A549 (cell line): ENCODE measurements at regions not wholly inside any gene's neighbourhood (a gene's known extent, or its start where the extent isn't known, plus 50 kb on each side); places are given as distances from the start of the nearest gene placed in this dataset.

Experiments used
- ATAC-seq, 2 experiments: fragments of 200-7000 bp in 1 of 2; fragments of >200 bp in 1 of 2; cut with Nextera tagmentation in 1 of 2; cut with Tn5 transposase in 1 of 2; 3 replicates each; pipeline versions ENCODE4 v1.8.0 to v1.9.1; 2018 to 2020; ENCODE audit warnings: mild to moderate bottlenecking in 1 of 2, moderate library complexity in 1 of 2
- CTCF ChIA-PET: fragments of 300-600 bp; sonication (Branson Sonifier 250); formaldehyde crosslinking; extraction: SDS; loops from one replicate; lab custom pipeline; 2021; ENCODE audit warnings: antibody characterized with exemption, inconsistent platforms; lab: Yijun Ruan, JAX
- POLR2A ChIA-PET: fragments of 350-600 bp; formaldehyde crosslinking; extraction: SDS; loops from one replicate; lab custom pipeline; 2021; ENCODE audit warnings: antibody characterized with exemption, inconsistent platforms; lab: Yijun Ruan, JAX
- DNase-seq, 2 experiments: peaks; one replicate each; pipeline versions ENCODE4 v3.0.0 to v3.0.0-alpha.2; 2011 to 2016; ENCODE audit warnings: low read depth in 1 of 2, low spot score in 1 of 2
- FAIRE-seq: peaks from 2 replicates; lab custom pipeline; 2011; peaks lifted over from hg19 to GRCh38; lab: Jason Lieb, UNC
- H3K27ac ChIP-seq, 2 experiments: fragments of >200 bp; sonication (Bioruptor Twin); formaldehyde crosslinking; 3 replicates each; pipeline ENCODE4 v1.5.1; 2016 to 2017
- H3K4me1 ChIP-seq: fragments of >200 bp; sonication (Bioruptor Twin); formaldehyde crosslinking; 3 replicates; pipeline ENCODE4 v1.6.1; 2016
- H3K4me2 ChIP-seq: fragments of >200 bp; sonication (Bioruptor Twin); formaldehyde crosslinking; 3 replicates; pipeline ENCODE4 v1.6.1; 2016
- H3K4me3 ChIP-seq: fragments of >200 bp; sonication (Bioruptor Twin); formaldehyde crosslinking; 3 replicates; pipeline ENCODE4 v1.5.1; 2016
- H3K9me3 ChIP-seq: fragments of >200 bp; sonication (Bioruptor Twin); formaldehyde crosslinking; 3 replicates; pipeline ENCODE4 v1.6.1; 2016
- CBX2 ChIP-seq: fragments of 200-600 bp; sonication (generic); IDR thresholded peaks from 2 replicates; pipeline ENCODE4 v1.6.1; 2016; ENCODE audit warnings: low read depth, mild to moderate bottlenecking, borderline replicate concordance
- CHD2 ChIP-seq: fragments of 150-350 bp; IDR thresholded peaks from 2 replicates; pipeline ENCODE4 v1.6.1; 2014; ENCODE audit warnings: low read length; ENCODE audit not compliant: partially characterized antibody
- EHF ChIP-seq: fragments of 250-450 bp; sonication (Bioruptor Pico); IDR thresholded peaks from 2 replicates; pipeline ENCODE4 v1.5.0; 2020; ENCODE audit warnings: mild to moderate bottlenecking
- EHMT2 ChIP-seq: fragments of 200-600 bp; sonication (generic); IDR thresholded peaks from 2 replicates; pipeline ENCODE4 v1.6.1; 2016; ENCODE audit warnings: antibody characterized with exemption, low read depth, mild to moderate bottlenecking, moderate library complexity
- FOSB ChIP-seq: fragments of 250-450 bp; sonication (Bioruptor Pico); IDR thresholded peaks from 2 replicates; pipeline ENCODE4 v1.5.0; 2020; ENCODE audit warnings: mild to moderate bottlenecking, moderate library complexity
- GATA3 ChIP-seq: IDR thresholded peaks from 2 replicates; pipeline ENCODE4 v1.6.1; 2012; ENCODE audit warnings: borderline replicate concordance
- HEYL ChIP-seq: fragments of 250-450 bp; sonication (Bioruptor Pico); IDR thresholded peaks from 2 replicates; pipeline ENCODE4 v1.8.0; 2021; ENCODE audit warnings: mild to moderate bottlenecking, moderate library complexity
- HOXB5 ChIP-seq: fragments of 250-450 bp; sonication (Bioruptor Pico); IDR thresholded peaks from 2 replicates; pipeline ENCODE4 v1.5.0; 2020; ENCODE audit warnings: mild to moderate bottlenecking, moderate library complexity
- JUNB ChIP-seq: fragments of >200 bp; sonication (Bioruptor Twin); formaldehyde crosslinking; IDR thresholded peaks from 2 replicates; pipeline ENCODE4 v1.6.1; 2016
- MYC ChIP-seq: IDR thresholded peaks from 2 replicates; pipeline ENCODE4 v1.6.1; 2012; ENCODE audit warnings: mild to moderate bottlenecking, inconsistent platforms, low read length, improper control_type of control experiment, borderline replicate concordance
- NPAS2 ChIP-seq: fragments of 250-450 bp; sonication (Bioruptor Pico); IDR thresholded peaks from 2 replicates; pipeline ENCODE4 v1.8.0; 2022; ENCODE audit warnings: mild to moderate bottlenecking, moderate library complexity, borderline replicate concordance
- POLR2AphosphoS2 ChIP-seq: conservative IDR thresholded peaks from 2 replicates; pipeline ENCODE4 v1.6.1; 2012; ENCODE audit warnings: low read length, improper control_type of control experiment, inconsistent platforms
- RAD21 ChIP-seq, 2 experiments: fragments of >200 bp in 1 of 2; sonication (Bioruptor Twin) in 1 of 2; formaldehyde crosslinking in 1 of 2; IDR thresholded peaks in 1 of 2; conservative IDR thresholded peaks in 1 of 2; 2 replicates in 1 of 2; 3 replicates in 1 of 2; pipeline ENCODE4 v1.6.1; 2012 to 2018; ENCODE audit warnings: inconsistent platforms in 1 of 2
- RARB ChIP-seq: fragments of 250-450 bp; sonication (Bioruptor Pico); IDR thresholded peaks from 2 replicates; pipeline ENCODE4 v1.8.0; 2021; ENCODE audit warnings: mild to moderate bottlenecking, moderate library complexity
- RNF2 ChIP-seq: fragments of 200-600 bp; sonication (generic); IDR thresholded peaks from 2 replicates; pipeline ENCODE4 v1.6.1; 2016; ENCODE audit warnings: low read depth, mild to moderate bottlenecking, antibody characterized with exemption, moderate library complexity, borderline replicate concordance
- SREBF2 ChIP-seq: fragments of 450-650 bp; IDR thresholded peaks from 2 replicates; pipeline ENCODE4 v1.6.1; 2014; ENCODE audit warnings: mild to moderate bottlenecking, moderate library complexity
- TFCP2L1 ChIP-seq: fragments of 250-450 bp; sonication (Bioruptor Pico); IDR thresholded peaks from 2 replicates; pipeline ENCODE4 v1.5.0; 2021; ENCODE audit warnings: mild to moderate bottlenecking
- TP53 ChIP-seq: fragments of 250-450 bp; sonication (Bioruptor Pico); IDR thresholded peaks from 2 replicates; pipeline ENCODE4 v1.5.0; 2021; ENCODE audit warnings: mild to moderate bottlenecking, moderate library complexity
- ZC3H11A ChIP-seq: fragments of 450-650 bp; IDR thresholded peaks from 2 replicates; pipeline ENCODE4 v1.6.1; 2014; ENCODE audit warnings: antibody characterized with exemption, mild to moderate bottlenecking
- ZNF302 ChIP-seq: fragments of 250-450 bp; sonication (Bioruptor Pico); IDR thresholded peaks from 2 replicates; pipeline ENCODE4 v1.9.0; 2021; ENCODE audit warnings: inconsistent platforms, mild to moderate bottlenecking, moderate library complexity
- ZSCAN20 ChIP-seq: fragments of 250-450 bp; sonication (Bioruptor Pico); IDR thresholded peaks from 2 replicates; pipeline ENCODE4 v1.8.0; 2022; ENCODE audit warnings: mild to moderate bottlenecking, moderate library complexity
- WGBS: methylation state at CpG from one replicate; pipeline ENCODE4 v1.1.6; 2017; ENCODE audit errors: missing lambda C conversion rate; 5-methylcytosine and 5-hydroxymethylcytosine counted together
- TF ChIP-seq, protein P1 (sequence below): fragments of 200-600 bp; sonication (generic); IDR thresholded peaks from 2 replicates; pipeline ENCODE4 v1.6.1; 2016; ENCODE audit warnings: antibody characterized with exemption, mild to moderate bottlenecking, moderate library complexity
- TF ChIP-seq, protein P2 (sequence below): fragments of >200 bp; sonication (Bioruptor Twin); formaldehyde crosslinking; IDR thresholded peaks from 2 replicates; pipeline ENCODE4 v1.6.1; 2016
- TF ChIP-seq, protein P3 (sequence below): fragments of 250-450 bp; sonication (Bioruptor Pico); IDR thresholded peaks from 2 replicates; pipeline ENCODE4 v1.5.0; 2020; ENCODE audit warnings: low read depth, mild to moderate bottlenecking, moderate library complexity
- TF ChIP-seq, protein P4 (sequence below): fragments of >200 bp; sonication (Bioruptor Twin); formaldehyde crosslinking; IDR thresholded peaks from 3 replicates; pipeline ENCODE4 v1.5.1; 2016

DNA sequence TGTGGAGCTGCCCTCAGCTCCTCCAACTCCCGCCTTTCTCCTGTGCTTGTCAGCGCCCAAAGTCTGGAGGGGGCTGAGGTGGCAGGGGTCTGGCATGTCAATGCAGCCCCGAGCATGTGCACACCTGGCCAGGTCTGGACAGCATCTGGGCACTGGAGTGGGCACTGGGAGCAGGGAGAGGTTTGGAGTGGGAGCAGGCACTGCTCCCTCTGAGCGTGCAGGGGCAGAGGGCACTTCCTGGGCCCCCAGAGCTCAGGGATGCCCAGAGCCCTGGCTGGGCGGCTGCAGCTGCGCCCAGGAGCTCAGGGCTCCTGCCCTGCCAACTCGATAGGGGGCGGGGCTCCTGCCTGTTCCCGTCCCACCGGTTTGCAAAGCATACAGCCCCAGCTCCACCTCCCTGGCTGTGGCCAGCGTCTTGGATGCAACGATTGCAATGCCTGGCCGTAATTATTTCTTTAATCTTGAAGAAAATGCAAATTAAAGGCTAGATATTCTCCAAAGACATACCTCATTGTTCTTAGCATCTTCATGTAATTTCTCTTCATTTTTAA is 57.4 kb upstream of the LDAH start:
- CTCF ChIA-PET = interaction anchor here (0.5 to 2.6 kb wide), 2 partner anchors 83 to 219 kb away, joined by 3 to 8 read pairs; no protein-coding TSS in a partner anchor

DNA sequence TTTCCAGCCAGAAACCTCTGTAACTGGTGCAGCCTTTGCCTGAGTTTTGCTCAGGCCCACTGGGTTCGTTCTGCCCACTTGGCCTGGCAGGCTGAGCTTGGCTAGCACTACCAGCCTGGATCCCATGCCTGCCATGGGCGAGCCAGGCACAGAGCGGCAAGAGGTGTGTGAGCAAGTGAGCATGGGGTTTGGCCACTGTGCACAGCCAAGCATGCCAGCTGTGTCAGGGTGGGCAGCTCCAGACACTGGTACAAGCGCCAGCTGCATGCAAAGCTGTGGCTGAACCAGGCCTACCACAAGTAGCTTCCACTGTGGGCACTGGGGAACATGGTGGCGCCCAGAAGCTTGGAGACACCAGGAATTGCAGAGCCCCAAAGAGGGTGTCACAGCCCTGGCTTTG is 56.3 kb upstream of the LDAH start:
- no peak overlapping the region for H3K4me2 ChIP-seq
- no peak overlapping the region for H3K4me3 ChIP-seq
- TF ChIP-seq EHF = no peak
- TF ChIP-seq HOXB5 = no peak
- TF ChIP-seq RARB (CRISPR knock-in tag) = no peak
- no peak for TF ChIP-seq HEYL (CRISPR knock-in tag)
- no peak for TF ChIP-seq ZNF302 (CRISPR knock-in tag)
- TF ChIP-seq ZSCAN20 (CRISPR knock-in tag) = no peak
- TF ChIP-seq TFCP2L1 (CRISPR knock-in tag) = no peak
- TF ChIP-seq MYC = no peak
- TF ChIP-seq, protein P1, sequence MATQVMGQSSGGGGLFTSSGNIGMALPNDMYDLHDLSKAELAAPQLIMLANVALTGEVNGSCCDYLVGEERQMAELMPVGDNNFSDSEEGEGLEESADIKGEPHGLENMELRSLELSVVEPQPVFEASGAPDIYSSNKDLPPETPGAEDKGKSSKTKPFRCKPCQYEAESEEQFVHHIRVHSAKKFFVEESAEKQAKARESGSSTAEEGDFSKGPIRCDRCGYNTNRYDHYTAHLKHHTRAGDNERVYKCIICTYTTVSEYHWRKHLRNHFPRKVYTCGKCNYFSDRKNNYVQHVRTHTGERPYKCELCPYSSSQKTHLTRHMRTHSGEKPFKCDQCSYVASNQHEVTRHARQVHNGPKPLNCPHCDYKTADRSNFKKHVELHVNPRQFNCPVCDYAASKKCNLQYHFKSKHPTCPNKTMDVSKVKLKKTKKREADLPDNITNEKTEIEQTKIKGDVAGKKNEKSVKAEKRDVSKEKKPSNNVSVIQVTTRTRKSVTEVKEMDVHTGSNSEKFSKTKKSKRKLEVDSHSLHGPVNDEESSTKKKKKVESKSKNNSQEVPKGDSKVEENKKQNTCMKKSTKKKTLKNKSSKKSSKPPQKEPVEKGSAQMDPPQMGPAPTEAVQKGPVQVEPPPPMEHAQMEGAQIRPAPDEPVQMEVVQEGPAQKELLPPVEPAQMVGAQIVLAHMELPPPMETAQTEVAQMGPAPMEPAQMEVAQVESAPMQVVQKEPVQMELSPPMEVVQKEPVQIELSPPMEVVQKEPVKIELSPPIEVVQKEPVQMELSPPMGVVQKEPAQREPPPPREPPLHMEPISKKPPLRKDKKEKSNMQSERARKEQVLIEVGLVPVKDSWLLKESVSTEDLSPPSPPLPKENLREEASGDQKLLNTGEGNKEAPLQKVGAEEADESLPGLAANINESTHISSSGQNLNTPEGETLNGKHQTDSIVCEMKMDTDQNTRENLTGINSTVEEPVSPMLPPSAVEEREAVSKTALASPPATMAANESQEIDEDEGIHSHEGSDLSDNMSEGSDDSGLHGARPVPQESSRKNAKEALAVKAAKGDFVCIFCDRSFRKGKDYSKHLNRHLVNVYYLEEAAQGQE = no peak
- no peaks in the 10 kb centered on the region for H3K4me1 ChIP-seq
- 18% methylated on average over 3 of the region's 5 CpGs for WGBS
- ATAC-seq (0 out of 6 replicates have a peak, but pooled peaks of 1 of the 2 experiments have one; percentile 20), DNase-seq (no peak), FAIRE-seq (no peak)
- no peaks in the 10 kb centered on the region for H3K9me3 ChIP-seq
- H3K27ac ChIP-seq = no peak overlapping the region
- CTCF ChIA-PET = no interaction called here
- POLR2A ChIA-PET = no interaction called here

More for the DNA sequence above, 57.4 kb upstream of the LDAH start:
- H3K9me3 ChIP-seq = no peaks in the 10 kb centered on the region
- 5% methylated on average over 12 of the region's 13 CpGs for WGBS
- no peaks in the 10 kb centered on the region for H3K4me1 ChIP-seq
- H3K27ac ChIP-seq = no peak overlapping the region
- TF ChIP-seq GATA3 (no peak), TP53 (no peak), HOXB5 (no peak), NPAS2 (no peak), ZC3H11A (no peak), RAD21 (conservative IDR thresholded peaks at IDR 0.05 in 1 of 2, IDR thresholded peaks at IDR 0.05 in 1 of 2) (no peak), RNF2 (no peak), RARB (CRISPR knock-in tag) (no peak)
- TF ChIP-seq, protein P2, sequence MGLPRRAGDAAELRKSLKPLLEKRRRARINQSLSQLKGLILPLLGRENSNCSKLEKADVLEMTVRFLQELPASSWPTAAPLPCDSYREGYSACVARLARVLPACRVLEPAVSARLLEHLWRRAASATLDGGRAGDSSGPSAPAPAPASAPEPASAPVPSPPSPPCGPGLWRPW = no peak
- TF ChIP-seq, protein P3, sequence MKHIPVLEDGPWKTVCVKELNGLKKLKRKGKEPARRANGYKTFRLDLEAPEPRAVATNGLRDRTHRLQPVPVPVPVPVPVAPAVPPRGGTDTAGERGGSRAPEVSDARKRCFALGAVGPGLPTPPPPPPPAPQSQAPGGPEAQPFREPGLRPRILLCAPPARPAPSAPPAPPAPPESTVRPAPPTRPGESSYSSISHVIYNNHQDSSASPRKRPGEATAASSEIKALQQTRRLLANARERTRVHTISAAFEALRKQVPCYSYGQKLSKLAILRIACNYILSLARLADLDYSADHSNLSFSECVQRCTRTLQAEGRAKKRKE (CRISPR knock-in tag) = no peak
- H3K4me2 ChIP-seq = no peak overlapping the region
- DNase-seq (no peak), ATAC-seq (peak; percentile 32 to 81; a peak in 3 of 6 replicates), FAIRE-seq (no peak)
- POLR2A ChIA-PET = no interaction called here
- H3K4me3 ChIP-seq = no peak overlapping the region

DNA sequence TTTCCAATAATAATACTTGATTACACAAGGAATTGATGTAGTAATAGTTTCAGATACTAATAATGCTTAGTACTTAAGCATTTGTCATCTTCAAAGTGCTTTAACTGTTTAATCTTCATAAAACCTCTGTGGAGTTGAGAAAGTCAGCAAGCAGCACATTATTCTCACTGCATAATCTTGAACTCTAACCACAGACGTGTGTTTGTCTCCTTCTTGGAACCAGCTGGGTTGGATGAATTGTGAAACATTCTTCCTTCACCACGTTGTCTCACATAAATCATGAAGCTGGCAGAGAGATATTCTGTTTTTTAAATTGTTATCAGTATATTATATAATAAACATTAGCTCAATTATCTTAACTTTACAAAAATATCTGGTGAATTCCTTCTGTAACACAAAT is 55.1 kb upstream of the LDAH start:
- TF ChIP-seq POLR2AphosphoS2 (no peak), CBX2 (no peak), FOSB (CRISPR knock-in tag) (no peak), SREBF2 (no peak), ZSCAN20 (CRISPR knock-in tag) (no peak), CHD2 (no peak), JUNB (no peak), EHMT2 (no peak)
- TF ChIP-seq, protein P4, sequence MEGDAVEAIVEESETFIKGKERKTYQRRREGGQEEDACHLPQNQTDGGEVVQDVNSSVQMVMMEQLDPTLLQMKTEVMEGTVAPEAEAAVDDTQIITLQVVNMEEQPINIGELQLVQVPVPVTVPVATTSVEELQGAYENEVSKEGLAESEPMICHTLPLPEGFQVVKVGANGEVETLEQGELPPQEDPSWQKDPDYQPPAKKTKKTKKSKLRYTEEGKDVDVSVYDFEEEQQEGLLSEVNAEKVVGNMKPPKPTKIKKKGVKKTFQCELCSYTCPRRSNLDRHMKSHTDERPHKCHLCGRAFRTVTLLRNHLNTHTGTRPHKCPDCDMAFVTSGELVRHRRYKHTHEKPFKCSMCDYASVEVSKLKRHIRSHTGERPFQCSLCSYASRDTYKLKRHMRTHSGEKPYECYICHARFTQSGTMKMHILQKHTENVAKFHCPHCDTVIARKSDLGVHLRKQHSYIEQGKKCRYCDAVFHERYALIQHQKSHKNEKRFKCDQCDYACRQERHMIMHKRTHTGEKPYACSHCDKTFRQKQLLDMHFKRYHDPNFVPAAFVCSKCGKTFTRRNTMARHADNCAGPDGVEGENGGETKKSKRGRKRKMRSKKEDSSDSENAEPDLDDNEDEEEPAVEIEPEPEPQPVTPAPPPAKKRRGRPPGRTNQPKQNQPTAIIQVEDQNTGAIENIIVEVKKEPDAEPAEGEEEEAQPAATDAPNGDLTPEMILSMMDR = no peak
- Histone ChIP-seq H3K27ac (no peak overlapping the region), H3K4me2 (no peak overlapping the region), H3K4me3 (no peak overlapping the region), H3K9me3 (no peaks in the 10 kb centered on the region), H3K4me1 (no peaks in the 10 kb centered on the region)
- POLR2A ChIA-PET = no interaction called here
- CTCF ChIA-PET = no interaction called here
- 2% methylated on average over 2 of the region's 2 CpGs for WGBS
- no peak for DNase-seq
- FAIRE-seq = no peak
- ATAC-seq = no peak
